Lower lobe of right lung (tissue), 2 donors: ENCODE measurements at regions not wholly inside any gene's neighbourhood (a gene's known extent, or its start where the extent isn't known, plus 50 kb on each side); places are given as distances from the start of the nearest gene placed in this dataset.
A peak's percentile ranks its signal among the peaks of the same experiment; 100 is the strongest.

Experiments
- ATAC-seq, 2 donors: fragments of 200-7000 bp; cut with Tn5 transposase; one replicate each; pipeline ENCODE4 v1.9.1; 2020 to 2022; ENCODE audit warnings: mild to moderate bottlenecking in 2 of 2, moderate library complexity in 2 of 2
- DNase-seq: peaks from one replicate; pipeline ENCODE4 v3.0.0-alpha.2; 2020
- H3K27ac ChIP-seq: fragments of 200-600 bp; one replicate; pipeline ENCODE4 v1.8.0; 2022
- H3K27me3 ChIP-seq: fragments of 200-600 bp; one replicate; pipeline ENCODE4 v1.8.0; 2022; ENCODE audit warnings: low read depth
- H3K36me3 ChIP-seq: fragments of 200-600 bp; one replicate; pipeline ENCODE4 v1.8.0; 2022; ENCODE audit warnings: mild to moderate bottlenecking
- H3K4me1 ChIP-seq: fragments of 200-600 bp; one replicate; pipeline ENCODE4 v1.8.0; 2022
- H3K4me3 ChIP-seq: fragments of 200-600 bp; one replicate; pipeline ENCODE4 v1.8.0; 2022; ENCODE audit warnings: mild to moderate bottlenecking
- H3K9me3 ChIP-seq: fragments of 200-600 bp; one replicate; pipeline ENCODE4 v1.8.0; 2022
- CTCF ChIP-seq: fragments of 200-600 bp; IDR thresholded peaks from one replicate; pipeline ENCODE4 v1.8.0; 2022; ENCODE audit warnings: antibody characterized with exemption, mild to moderate bottlenecking
- intact Hi-C: fragments of 100-400 bp; cut with DNase I; formaldehyde crosslinking; loops from one replicate; pipeline ENCODE4 v1.11.0; 2022
- donor health status: DM: no; HTN: yes; CAD: no; lungs with severe emphysema.

DNA sequence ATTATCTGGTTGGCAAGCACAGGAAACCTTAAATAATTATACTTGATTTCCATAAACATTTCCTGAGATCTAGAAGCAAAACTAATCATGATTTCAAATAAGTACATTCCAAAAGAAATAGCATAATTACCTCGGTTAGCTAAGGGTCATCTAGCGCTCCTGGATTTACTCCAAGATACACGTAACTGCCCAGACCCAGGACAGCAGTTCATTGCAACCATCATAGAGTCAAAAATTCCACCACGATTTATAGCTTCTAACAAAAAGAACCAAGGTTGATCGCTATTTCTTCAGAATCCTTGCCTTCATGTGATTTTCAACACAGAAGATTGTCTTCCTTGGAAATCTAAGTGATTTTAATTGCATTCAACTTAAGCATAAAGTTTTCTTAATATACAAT is 1235.5 kb upstream of the TENM3 start:
- ATAC-seq = no peak
- H3K36me3 ChIP-seq = no peaks in the 10 kb centered on the region
- no peak overlapping the region for H3K4me3 ChIP-seq
- no peaks in the 10 kb centered on the region for H3K27me3 ChIP-seq
- intact Hi-C loops = no loop called here
- DNase-seq = no peak
- no peaks in the 10 kb centered on the region for H3K4me1 ChIP-seq
- no peak overlapping the region for H3K27ac ChIP-seq
- no peak for TF ChIP-seq CTCF
- no peaks in the 10 kb centered on the region for H3K9me3 ChIP-seq

- no peak for ATAC-seq
Observed at GRCh38 chr4:181008164-181008563, 1235.0 kb upstream of the TENM3 start.

DNA sequence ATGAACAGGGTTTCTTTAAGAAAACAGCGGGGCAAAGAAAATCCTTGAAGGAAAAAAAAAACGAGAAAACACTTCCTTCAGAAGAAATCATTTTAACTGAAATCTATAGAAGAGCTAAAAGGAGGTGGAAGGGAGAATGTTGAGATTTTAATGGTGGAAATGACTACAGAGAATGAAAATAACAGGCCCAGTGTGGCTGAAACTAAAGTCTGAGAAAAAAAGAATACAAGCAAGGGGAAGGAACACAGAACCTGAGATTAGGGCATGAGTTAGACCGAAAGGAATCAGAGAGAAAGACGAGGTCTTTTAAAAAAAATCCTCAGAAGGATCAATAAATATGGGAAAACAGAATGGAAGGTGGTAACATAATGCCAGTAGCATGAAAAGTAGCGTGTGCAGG is 1230.0 kb upstream of the TENM3 start:
- H3K27ac ChIP-seq = no peak overlapping the region
- H3K36me3 ChIP-seq = no peaks in the 10 kb centered on the region
- TF ChIP-seq CTCF = no peak
- intact Hi-C loops = no loop called here
- H3K9me3 ChIP-seq = no peaks in the 10 kb centered on the region
- no peak for ATAC-seq
- no peak overlapping the region for H3K4me3 ChIP-seq
- no peaks in the 10 kb centered on the region for H3K27me3 ChIP-seq
- H3K4me1 ChIP-seq = no peaks in the 10 kb centered on the region
- DNase-seq = no peak

More at GRCh38 chr4:181008164-181008563, 1235.0 kb upstream of the TENM3 start:
- no peaks in the 10 kb centered on the region for H3K27me3 ChIP-seq
- no peaks in the 10 kb centered on the region for H3K36me3 ChIP-seq
- H3K4me1 ChIP-seq = no peaks in the 10 kb centered on the region
- H3K4me3 ChIP-seq = no peak overlapping the region
- intact Hi-C loops = no loop called here
- TF ChIP-seq CTCF = no peak
- no peaks in the 10 kb centered on the region for H3K9me3 ChIP-seq
- DNase-seq = no peak
- H3K27ac ChIP-seq = no peak overlapping the region

DNA sequence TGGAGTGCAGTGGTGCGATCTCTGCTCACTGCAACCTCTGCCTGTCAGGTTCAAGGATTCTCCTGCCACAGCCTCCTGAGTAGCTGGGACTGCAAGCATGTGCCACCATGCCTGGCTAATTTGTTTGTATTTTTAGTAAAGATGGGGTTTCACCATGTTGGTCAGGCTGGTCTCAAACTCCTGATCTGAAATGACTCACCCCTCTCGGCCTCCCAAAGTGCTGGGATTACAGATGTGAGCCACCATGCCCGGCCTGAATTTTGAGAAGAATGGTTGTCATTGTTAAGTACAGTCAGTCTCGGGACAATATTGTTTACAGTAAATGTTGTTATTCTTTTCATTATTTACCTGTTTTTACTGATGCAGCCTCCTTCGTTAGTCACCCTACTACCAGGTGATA is 1226.2 kb upstream of the TENM3 start:
- DNase-seq = no peak

DNA sequence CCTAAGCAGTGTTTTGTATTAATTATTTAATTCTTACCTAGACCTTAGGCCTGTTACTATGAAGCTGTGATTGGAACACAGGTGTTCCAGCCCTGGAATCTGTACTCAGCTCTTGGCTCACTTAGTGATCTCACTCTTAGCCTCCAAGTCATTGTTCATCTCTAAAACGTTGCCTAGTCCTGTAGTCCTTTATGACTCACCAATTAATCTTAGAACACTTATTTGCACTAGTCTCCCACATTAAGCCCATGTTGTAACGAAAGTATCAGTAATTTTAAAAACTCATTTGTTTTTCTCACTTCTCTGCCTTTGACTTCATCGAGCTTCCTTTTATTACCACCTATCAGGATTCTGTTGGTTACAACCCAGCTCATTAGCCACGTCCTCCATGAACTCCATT is 1224.7 kb upstream of the TENM3 start:
- H3K27ac ChIP-seq = no peak overlapping the region
- no peak for ATAC-seq
- H3K4me3 ChIP-seq = no peak overlapping the region
- intact Hi-C loops = no loop called here
- no peaks in the 10 kb centered on the region for H3K9me3 ChIP-seq
- no peaks in the 10 kb centered on the region for H3K27me3 ChIP-seq
- no peaks in the 10 kb centered on the region for H3K4me1 ChIP-seq
- DNase-seq = no peak
- no peaks in the 10 kb centered on the region for H3K36me3 ChIP-seq
- TF ChIP-seq CTCF = no peak

More for the DNA sequence above, 1226.2 kb upstream of the TENM3 start:
- ATAC-seq = no peak
- Histone ChIP-seq H3K27me3 (no peaks in the 10 kb centered on the region), H3K9me3 (no peaks in the 10 kb centered on the region), H3K27ac (no peak overlapping the region), H3K4me3 (no peak overlapping the region), H3K36me3 (no peaks in the 10 kb centered on the region), H3K4me1 (no peaks in the 10 kb centered on the region)
- no peak for TF ChIP-seq CTCF
- intact Hi-C loops = no loop called here

GRCh38 chr4:181018913-181019312 is 1224.3 kb upstream of the TENM3 start:
- intact Hi-C loops = no loop called here
- Histone ChIP-seq H3K27me3 (no peaks in the 10 kb centered on the region), H3K36me3 (no peaks in the 10 kb centered on the region), H3K27ac (no peak overlapping the region), H3K4me1 (no peaks in the 10 kb centered on the region), H3K9me3 (no peaks in the 10 kb centered on the region), H3K4me3 (no peak overlapping the region)
- peak in 1 of 2 donors; percentile 54 for ATAC-seq
- TF ChIP-seq CTCF = no peak
- no peak for DNase-seq
